ENCODE measurements at regions not wholly inside any gene's neighbourhood (a gene's known extent, or its start where the extent isn't known, plus 50 kb on each side); places are given as distances from the start of the nearest gene placed in this dataset.

DNA sequence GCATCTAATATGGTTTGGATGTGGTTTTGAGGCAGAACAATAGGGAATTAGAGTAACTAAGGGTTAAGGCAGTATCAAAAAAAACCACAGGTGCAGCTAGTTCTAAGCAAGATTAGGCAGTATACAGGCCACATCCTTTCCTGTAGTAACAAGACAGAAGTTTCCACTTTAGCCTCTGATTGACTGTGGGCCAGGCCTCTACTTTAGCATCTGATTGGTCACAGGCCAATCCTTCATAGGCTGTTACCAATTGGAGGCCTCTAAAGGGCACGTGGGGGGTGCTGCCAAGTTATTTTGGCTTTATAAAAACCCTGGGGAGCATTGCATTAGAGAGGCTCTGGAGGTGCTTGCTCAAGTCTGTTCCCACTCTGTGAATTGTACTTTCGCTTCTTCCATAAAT, 144.1 kb upstream of the ST8SIA4 start:
- TF ChIP-seq CTCF (IDR thresholded peaks at IDR 0.05) (no peak), POLR2A (IDR thresholded peaks at IDR 0.05) (no peak), POLR2AphosphoS5 (IDR thresholded peaks at IDR 0.05) (no peak), EP300 (IDR thresholded peaks at IDR 0.05) (no peak)
